GM12878 (cell line): ENCODE measurements at regions not wholly inside any gene's neighbourhood (a gene's known extent, or its start where the extent isn't known, plus 50 kb on each side); places are given as distances from the start of the nearest gene placed in this dataset.

Source experiments
- ATAC-seq: fragments of 200-7000 bp; cut with Tn5 transposase; 3 replicates; pipeline ENCODE4 v1.9.1; 2020; ENCODE audit warnings: mild to moderate bottlenecking, moderate library complexity
- BruUV-seq: library from RNA; stranded (reverse); fragments of 400-500 nt; replicated peaks from 2 replicates; lab custom pipeline; 2021; lab: Mats Ljungman, UMichigan
- CTCF ChIA-PET: fragments of 300-600 bp; sonication (Branson Sonifier 250); formaldehyde crosslinking; extraction: SDS; loops from one replicate; lab custom pipeline; 2021; ENCODE audit warnings: inconsistent platforms; lab: Yijun Ruan, JAX
- POLR2A ChIA-PET: fragments of 350-600 bp; formaldehyde crosslinking; extraction: SDS; loops from one replicate; lab custom pipeline; 2021; ENCODE audit warnings: inconsistent platforms; lab: Charles Lee
- RAD21 ChIA-PET: fragments of 300-600 bp; sonication (Branson Sonifier 250); formaldehyde crosslinking; loops from one replicate; lab custom pipeline; 2023; ENCODE audit warnings: antibody characterized with exemption; ENCODE audit not compliant: unreplicated experiment; lab: Charles Lee
- SMC1A ChIA-PET: fragments of 300-600 bp; sonication (Branson Sonifier 250); formaldehyde crosslinking; loops from one replicate; lab custom pipeline; 2023; ENCODE audit not compliant: unreplicated experiment, uncharacterized antibody; lab: Charles Lee
- DNase-seq: peaks from one replicate; pipeline ENCODE4 v3.0.0-alpha.2; 2011; ENCODE audit warnings: low read depth, low spot score
- FAIRE-seq: peaks from 3 replicates; lab custom pipeline; 2011; peaks lifted over from hg19 to GRCh38; lab: Jason Lieb, UNC
- H2AFZ ChIP-seq: 2 replicates; pipeline ENCODE4 v1.6.0; 2011; ENCODE audit warnings: low read depth, low read length, control low read depth; ENCODE audit not compliant: control insufficient read depth
- H3K27ac ChIP-seq: 2 replicates; pipeline ENCODE4 v1.5.1; 2011; ENCODE audit warnings: control low read depth; ENCODE audit not compliant: control insufficient read depth, insufficient read depth
- H3K27me3 ChIP-seq, 2 experiments: replicated peaks in 1 of 2; 2 replicates each; pipeline versions ENCODE4 v1.6.0 to v1.6.1; 2011; ENCODE audit warnings: low read length in 1 of 2; ENCODE audit not compliant: control insufficient read depth in 2 of 2, insufficient read depth in 2 of 2
- H3K36me3 ChIP-seq, 2 experiments: 2 replicates each; pipeline ENCODE4 v1.5.1; 2011; ENCODE audit warnings: low read length in 1 of 2; ENCODE audit not compliant: control insufficient read depth in 2 of 2, insufficient read depth in 2 of 2
- H3K4me1 ChIP-seq: 2 replicates; pipeline ENCODE4 v1.6.1; 2011; ENCODE audit warnings: mild to moderate bottlenecking, low read length, moderate library complexity, mixed read lengths; ENCODE audit not compliant: control insufficient read depth, insufficient read depth
- H3K4me2 ChIP-seq: 2 replicates; pipeline ENCODE4 v1.6.0; 2011; ENCODE audit warnings: control low read depth; ENCODE audit not compliant: control insufficient read depth, insufficient read depth
- H3K4me3 ChIP-seq: fragments of 200-600 bp; sonication (generic); 2 replicates; pipeline ENCODE4 v1.5.1; 2016
- H3K79me2 ChIP-seq: 2 replicates; pipeline ENCODE4 v1.6.0; 2011; ENCODE audit warnings: low read length; ENCODE audit not compliant: control insufficient read depth, insufficient read depth
- H3K9ac ChIP-seq: 2 replicates; pipeline ENCODE4 v1.8.0; 2011; ENCODE audit warnings: low read length, control low read depth, mixed read lengths; ENCODE audit not compliant: control insufficient read depth, insufficient read depth
- H3K9me3 ChIP-seq: replicated peaks from 3 replicates; pipeline ENCODE4 v1.5.1; 2011; ENCODE audit warnings: mild to moderate bottlenecking, low read length; ENCODE audit not compliant: control insufficient read depth, insufficient read depth
- H4K20me1 ChIP-seq: 2 replicates; pipeline ENCODE4 v1.6.0; 2011; ENCODE audit not compliant: control insufficient read depth, insufficient read depth
- FOXM1 ChIP-seq: IDR thresholded peaks from 2 replicates; pipeline ENCODE4 v1.6.1; 2012; ENCODE audit warnings: low read depth, mild to moderate bottlenecking, inconsistent platforms, low read length, moderate library complexity
- HDGF ChIP-seq: fragments of 450-650 bp; IDR thresholded peaks from 2 replicates; pipeline ENCODE4 v1.6.1; 2016; ENCODE audit warnings: antibody characterized with exemption
- NFIC ChIP-seq: IDR thresholded peaks from 2 replicates; pipeline ENCODE4 v1.6.1; 2012; ENCODE audit warnings: low read depth, mild to moderate bottlenecking, inconsistent platforms, low read length, moderate library complexity
- NFYA ChIP-seq: IDR thresholded peaks from 2 replicates; pipeline ENCODE4 v1.6.1; 2011; ENCODE audit warnings: low read depth, mild to moderate bottlenecking, low read length, improper control_type of control experiment, borderline replicate concordance
- RBBP5 ChIP-seq: fragments of 200-600 bp; sonication (generic); conservative IDR thresholded peaks from 2 replicates; pipeline ENCODE4 v1.6.1; 2016
- SREBF2 ChIP-seq: IDR thresholded peaks from 2 replicates; pipeline ENCODE4 v1.6.1; 2012; ENCODE audit warnings: mild to moderate bottlenecking, low read length
- ZZZ3 ChIP-seq: IDR thresholded peaks from 2 replicates; pipeline ENCODE4 v1.6.1; 2011; ENCODE audit warnings: low read depth; ENCODE audit not compliant: control insufficient read depth, insufficient read length
- WGBS: methylation state at CpG from one replicate; pipeline ENCODE4 v1.1.6; 2016; ENCODE audit warnings: low lambda C conversion rate; ENCODE audit not compliant: insufficient replicate concordance, insufficient coverage; ENCODE audit errors: missing lambda C conversion rate; 5-methylcytosine and 5-hydroxymethylcytosine counted together
- in situ Hi-C: fragments of 300-500 bp; cut with MboI; formaldehyde crosslinking; loops from 9 replicates; pipeline ENCODE4 v1.14.3; 2018; ENCODE audit warnings: mixed read lengths
- intact Hi-C: fragments of 100-400 bp; cut with micrococcal nuclease; formaldehyde crosslinking; loops from one replicate; pipeline ENCODE4 v1.14.2; 2022; ENCODE audit not compliant: unreplicated experiment

DNA sequence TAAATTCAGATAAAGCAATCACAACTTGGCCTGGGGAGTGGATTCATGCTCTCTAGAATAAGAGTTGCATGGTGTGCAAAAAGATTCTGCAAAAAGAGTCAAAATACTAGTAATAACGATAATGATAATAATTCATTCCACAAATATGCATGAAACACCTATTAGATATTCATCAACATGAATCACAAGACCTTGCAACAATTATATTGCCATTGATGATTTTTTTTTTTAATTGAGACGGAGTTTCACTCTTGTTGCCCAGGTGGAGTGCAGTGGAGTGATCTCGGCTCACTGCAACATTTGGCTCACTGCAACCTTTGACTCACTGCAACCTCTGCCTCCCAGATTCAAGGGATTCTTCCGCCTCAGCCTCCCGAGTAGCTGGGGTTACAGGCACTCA lies 109.2 kb upstream of the FLRT2 start:
- ATAC-seq, result no peak
- H3K9ac ChIP-seq, result no peak overlapping the region
- ChIA-PET SMC1A (no interaction called here), CTCF (no interaction called here)
- H3K4me3 ChIP-seq, result no peak overlapping the region
- TF ChIP-seq HDGF (no peak), RBBP5 (no peak), ZZZ3 (no peak)
- TF ChIP-seq, all 136 proteins: peak for 0
- Histone ChIP-seq H4K20me1 (no peaks in the 10 kb centered on the region), H3K27me3 (no peaks in the 10 kb centered on the region), H2AFZ (no peak overlapping the region), H3K36me3 (no peaks in the 10 kb centered on the region), H3K79me2 (no peaks in the 10 kb centered on the region), H3K9me3 (no peaks in the 10 kb centered on the region), H3K4me2 (no peak overlapping the region), H3K27ac (no peak overlapping the region), H3K4me1 (no peaks in the 10 kb centered on the region)
- POLR2A ChIA-PET, result no interaction called here
- FAIRE-seq (no peak), DNase-seq (no peak)
- in situ Hi-C loops (no loop called here), intact Hi-C loops (no loop called here)
- RAD21 ChIA-PET, result no interaction called here
- WGBS, result 8% methylated on average over 5 of the region's 5 CpGs
- no TSS peak for BruUV-seq

DNA sequence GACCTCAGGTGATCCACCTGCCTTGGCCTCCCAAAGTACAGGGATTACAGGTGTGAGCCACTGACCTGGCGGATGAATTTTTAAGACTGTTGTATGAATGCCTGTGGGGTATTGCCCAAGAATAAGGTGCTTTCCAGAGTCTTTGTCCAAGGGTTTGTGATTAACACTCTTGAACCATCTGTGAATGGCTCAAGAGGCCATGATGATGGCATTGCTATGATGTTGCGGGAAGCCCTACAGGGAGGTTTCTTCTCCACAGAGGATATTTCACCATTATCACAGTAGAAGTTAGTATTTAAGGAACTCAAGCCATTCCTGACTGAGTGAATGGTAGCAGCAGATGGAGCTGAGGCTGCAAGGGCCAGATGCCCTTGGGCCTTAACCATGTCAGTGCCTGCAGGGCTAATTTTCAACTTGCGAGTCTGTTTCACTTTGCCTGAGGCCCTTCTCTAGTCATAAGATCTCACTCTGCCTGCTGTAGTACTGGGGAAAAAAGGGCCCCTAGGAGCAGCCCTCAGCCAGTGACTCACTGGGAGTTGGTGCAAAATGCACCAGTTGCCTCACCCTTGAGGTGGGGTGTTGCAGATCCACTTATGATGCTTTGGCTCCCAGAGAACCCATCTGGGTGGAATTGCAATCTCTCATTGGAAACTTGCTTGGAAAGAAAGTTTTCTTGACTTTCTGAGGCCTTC lies 108.6 kb upstream of the FLRT2 start:
- ChIA-PET RAD21 (no interaction called here), SMC1A (no interaction called here), CTCF (interaction anchor here (0.6 kb wide), 1 partner anchor 176 kb away, joined by 3 read pairs; no protein-coding TSS in a partner anchor), POLR2A (no interaction called here)
- DNase-seq (no peak), FAIRE-seq (no peak), ATAC-seq (no peak)
- no peaks in the 10 kb centered on the region for H3K36me3 ChIP-seq
- no peak overlapping the region for H3K9ac ChIP-seq
- no peak overlapping the region for H2AFZ ChIP-seq
- in situ Hi-C loops, result no loop called here
- H3K4me1 ChIP-seq, result no peaks in the 10 kb centered on the region
- no peak overlapping the region for H3K4me2 ChIP-seq
- no peaks in the 10 kb centered on the region for H3K9me3 ChIP-seq
- no peaks in the 10 kb centered on the region for H4K20me1 ChIP-seq
- no TSS peak for BruUV-seq
- 21% methylated on average over 3 of the region's 3 CpGs for WGBS
- intact Hi-C loops, result no loop called here
- H3K4me3 ChIP-seq, result no peak overlapping the region
- H3K27me3 ChIP-seq, result no peaks in the 10 kb centered on the region
- H3K79me2 ChIP-seq, result no peaks in the 10 kb centered on the region
- H3K27ac ChIP-seq, result no peak overlapping the region
- no peak for TF ChIP-seq SREBF2
- no peak for TF ChIP-seq NFYA
- TF ChIP-seq NFIC, result no peak
- TF ChIP-seq FOXM1, result no peak
